ENCODE measurements at regions not wholly inside any gene's neighbourhood (a gene's known extent, or its start where the extent isn't known, plus 50 kb on each side); places are given as distances from the start of the nearest gene placed in this dataset.
"Not testable (repeated sequence)": the region's sequence is repeated elsewhere in the genome, so short reads cannot be mapped to it uniquely, and the experiment has no call there.

- H3K9me3 ChIP-seq (ENCODE audit: control insufficient read depth in 2 of 2, insufficient read depth in 1 of 2, low read depth in 1 of 2, low read length in 1 of 2); H3K27ac ChIP-seq (ENCODE audit: low read depth in 2 of 2, low read length in 1 of 2); H3K4me3 ChIP-seq (ENCODE audit: low read depth in 1 of 2, low read length in 2 of 2); H3K4me1 ChIP-seq (ENCODE audit: control insufficient read depth in 2 of 2, insufficient read depth in 2 of 2, low read length in 1 of 2); H3K36me3 ChIP-seq (ENCODE audit: control insufficient read depth in 2 of 2, insufficient read depth in 2 of 2, low read length in 1 of 2); H3K27me3 ChIP-seq (ENCODE audit: control insufficient read depth in 1 of 2, insufficient read depth in 2 of 2, low read length in 2 of 2): not testable (repeated sequence)
- 22 to 26% methylated on average over 6 of the region's 6 CpGs for WGBS, 2 donors
These were observed 176.0 kb downstream of the LACC1 start for GRCh38 chr13:44055681-44056080.

- Histone ChIP-seq H3K4me3 (ENCODE audit: low read depth in 1 of 2, low read length in 2 of 2) (no peak overlapping the region), H3K4me1 (ENCODE audit: control insufficient read depth in 2 of 2, insufficient read depth in 2 of 2, low read length in 1 of 2) (no peaks in the 10 kb centered on the region), H3K9me3 (ENCODE audit: control insufficient read depth in 2 of 2, insufficient read depth in 1 of 2, low read depth in 1 of 2, low read length in 1 of 2) (no peaks in the 10 kb centered on the region), H3K27ac (ENCODE audit: low read depth in 2 of 2, low read length in 1 of 2) (no peak overlapping the region), H3K36me3 (ENCODE audit: control insufficient read depth in 2 of 2, insufficient read depth in 2 of 2, low read length in 1 of 2) (no peaks in the 10 kb centered on the region), H3K27me3 (ENCODE audit: control insufficient read depth in 1 of 2, insufficient read depth in 2 of 2, low read length in 2 of 2) (no peaks in the 10 kb centered on the region)
- WGBS, 2 donors = 75 to 76% methylated on average over 4 of the region's 4 CpGs
These were observed 178.4 kb downstream of the LACC1 start for GRCh38 chr13:44058067-44058466.

GRCh38 chr13:44058624-44059215 lies 179.0 kb downstream of the LACC1 start:
- no peaks in the 10 kb centered on the region for H3K36me3 ChIP-seq (ENCODE audit: control insufficient read depth in 2 of 2, insufficient read depth in 2 of 2, low read length in 1 of 2)
- 13 to 21% methylated on average over 1 of the region's 1 CpG for WGBS, 2 donors
- H3K4me3 ChIP-seq (ENCODE audit: low read depth in 1 of 2, low read length in 2 of 2) = no peak overlapping the region
- no peak overlapping the region for H3K27ac ChIP-seq (ENCODE audit: low read depth in 2 of 2, low read length in 1 of 2)
- H3K4me1 ChIP-seq (ENCODE audit: control insufficient read depth in 2 of 2, insufficient read depth in 2 of 2, low read length in 1 of 2) = no peaks in the 10 kb centered on the region
- no peaks in the 10 kb centered on the region for H3K27me3 ChIP-seq (ENCODE audit: control insufficient read depth in 1 of 2, insufficient read depth in 2 of 2, low read length in 2 of 2)
- no peaks in the 10 kb centered on the region for H3K9me3 ChIP-seq (ENCODE audit: control insufficient read depth in 2 of 2, insufficient read depth in 1 of 2, low read depth in 1 of 2, low read length in 1 of 2)

- no peak overlapping the region for H3K4me3 ChIP-seq (ENCODE audit: low read depth in 1 of 2, low read length in 2 of 2)
- no peaks in the 10 kb centered on the region for H3K36me3 ChIP-seq (ENCODE audit: control insufficient read depth in 2 of 2, insufficient read depth in 2 of 2, low read length in 1 of 2)
- WGBS, 2 donors = 93 to 95% methylated on average over 3 of the region's 3 CpGs
- no peak overlapping the region for H3K27ac ChIP-seq (ENCODE audit: low read depth in 2 of 2, low read length in 1 of 2)
- H3K4me1 ChIP-seq (ENCODE audit: control insufficient read depth in 2 of 2, insufficient read depth in 2 of 2, low read length in 1 of 2) = no peaks in the 10 kb centered on the region
- no peaks in the 10 kb centered on the region for H3K27me3 ChIP-seq (ENCODE audit: control insufficient read depth in 1 of 2, insufficient read depth in 2 of 2, low read length in 2 of 2)
- H3K9me3 ChIP-seq (ENCODE audit: control insufficient read depth in 2 of 2, insufficient read depth in 1 of 2, low read depth in 1 of 2, low read length in 1 of 2) = no peaks in the 10 kb centered on the region
These were observed 182.2 kb downstream of the LACC1 start for GRCh38 chr13:44061876-44062275.

GRCh38 chr13:44063467-44063866 lies 183.8 kb downstream of the LACC1 start:
- H3K4me3 ChIP-seq (ENCODE audit: low read depth in 1 of 2, low read length in 2 of 2) = no peak overlapping the region
- no peaks in the 10 kb centered on the region for H3K36me3 ChIP-seq (ENCODE audit: control insufficient read depth in 2 of 2, insufficient read depth in 2 of 2, low read length in 1 of 2)
- H3K27me3 ChIP-seq (ENCODE audit: control insufficient read depth in 1 of 2, insufficient read depth in 2 of 2, low read length in 2 of 2) = no peaks in the 10 kb centered on the region
- WGBS, 2 donors = 96% methylated on average over 2 of the region's 2 CpGs
- no peak overlapping the region for H3K27ac ChIP-seq (ENCODE audit: low read depth in 2 of 2, low read length in 1 of 2)
- H3K4me1 ChIP-seq (ENCODE audit: control insufficient read depth in 2 of 2, insufficient read depth in 2 of 2, low read length in 1 of 2) = no peaks in the 10 kb centered on the region
- no peaks in the 10 kb centered on the region for H3K9me3 ChIP-seq (ENCODE audit: control insufficient read depth in 2 of 2, insufficient read depth in 1 of 2, low read depth in 1 of 2, low read length in 1 of 2)

GRCh38 chr13:44063881-44064280 lies 184.2 kb downstream of the LACC1 start:
- WGBS, 2 donors = 86 to 95% methylated on average over 2 of the region's 2 CpGs
- Histone ChIP-seq H3K27me3 (ENCODE audit: control insufficient read depth in 1 of 2, insufficient read depth in 2 of 2, low read length in 2 of 2) (no peaks in the 10 kb centered on the region), H3K4me1 (ENCODE audit: control insufficient read depth in 2 of 2, insufficient read depth in 2 of 2, low read length in 1 of 2) (no peaks in the 10 kb centered on the region)

GRCh38 chr13:44064357-44064756 lies 184.7 kb downstream of the LACC1 start:
- no peaks in the 10 kb centered on the region for H3K27me3 ChIP-seq (ENCODE audit: control insufficient read depth in 1 of 2, insufficient read depth in 2 of 2, low read length in 2 of 2)
- WGBS, 2 donors = 73 to 77% methylated on average over 2 of the region's 2 CpGs
- H3K36me3 ChIP-seq (ENCODE audit: control insufficient read depth in 2 of 2, insufficient read depth in 2 of 2, low read length in 1 of 2) = no peaks in the 10 kb centered on the region
- H3K27ac ChIP-seq (ENCODE audit: low read depth in 2 of 2, low read length in 1 of 2) = no peak overlapping the region
- H3K4me1 ChIP-seq (ENCODE audit: control insufficient read depth in 2 of 2, insufficient read depth in 2 of 2, low read length in 1 of 2) = no peaks in the 10 kb centered on the region
- H3K9me3 ChIP-seq (ENCODE audit: control insufficient read depth in 2 of 2, insufficient read depth in 1 of 2, low read depth in 1 of 2, low read length in 1 of 2) = no peaks in the 10 kb centered on the region
- no peak overlapping the region for H3K4me3 ChIP-seq (ENCODE audit: low read depth in 1 of 2, low read length in 2 of 2)

More at GRCh38 chr13:44063881-44064280, 184.2 kb downstream of the LACC1 start:
- H3K36me3 ChIP-seq (ENCODE audit: control insufficient read depth in 2 of 2, insufficient read depth in 2 of 2, low read length in 1 of 2) = no peaks in the 10 kb centered on the region
- no peak overlapping the region for H3K4me3 ChIP-seq (ENCODE audit: low read depth in 1 of 2, low read length in 2 of 2)
- H3K27ac ChIP-seq (ENCODE audit: low read depth in 2 of 2, low read length in 1 of 2) = no peak overlapping the region
- no peaks in the 10 kb centered on the region for H3K9me3 ChIP-seq (ENCODE audit: control insufficient read depth in 2 of 2, insufficient read depth in 1 of 2, low read depth in 1 of 2, low read length in 1 of 2)

GRCh38 chr13:44068169-44068568 lies 188.5 kb downstream of the LACC1 start:
- Histone ChIP-seq H3K27ac (ENCODE audit: low read depth in 2 of 2, low read length in 1 of 2) (no peak overlapping the region), H3K27me3 (ENCODE audit: control insufficient read depth in 1 of 2, insufficient read depth in 2 of 2, low read length in 2 of 2) (no peaks in the 10 kb centered on the region), H3K36me3 (ENCODE audit: control insufficient read depth in 2 of 2, insufficient read depth in 2 of 2, low read length in 1 of 2) (no peaks in the 10 kb centered on the region), H3K9me3 (ENCODE audit: control insufficient read depth in 2 of 2, insufficient read depth in 1 of 2, low read depth in 1 of 2, low read length in 1 of 2) (no peaks in the 10 kb centered on the region), H3K4me1 (ENCODE audit: control insufficient read depth in 2 of 2, insufficient read depth in 2 of 2, low read length in 1 of 2) (no peaks in the 10 kb centered on the region), H3K4me3 (ENCODE audit: low read depth in 1 of 2, low read length in 2 of 2) (no peak overlapping the region)
- WGBS, 2 donors = 75 to 80% methylated on average over 3 of the region's 3 CpGs

GRCh38 chr13:44068737-44069136 lies 189.0 kb downstream of the LACC1 start:
- Histone ChIP-seq H3K36me3 (ENCODE audit: control insufficient read depth in 2 of 2, insufficient read depth in 2 of 2, low read length in 1 of 2) (no peaks in the 10 kb centered on the region), H3K27ac (ENCODE audit: low read depth in 2 of 2, low read length in 1 of 2) (no peak overlapping the region), H3K4me3 (ENCODE audit: low read depth in 1 of 2, low read length in 2 of 2) (no peak overlapping the region), H3K27me3 (ENCODE audit: control insufficient read depth in 1 of 2, insufficient read depth in 2 of 2, low read length in 2 of 2) (no peaks in the 10 kb centered on the region), H3K4me1 (ENCODE audit: control insufficient read depth in 2 of 2, insufficient read depth in 2 of 2, low read length in 1 of 2) (no peaks in the 10 kb centered on the region), H3K9me3 (ENCODE audit: control insufficient read depth in 2 of 2, insufficient read depth in 1 of 2, low read depth in 1 of 2, low read length in 1 of 2) (no peaks in the 10 kb centered on the region)
- 47 to 56% methylated on average over 4 of the region's 4 CpGs for WGBS, 2 donors

- no peak overlapping the region for H3K27ac ChIP-seq (ENCODE audit: low read depth in 2 of 2, low read length in 1 of 2)
- no peak overlapping the region for H3K4me3 ChIP-seq (ENCODE audit: low read depth in 1 of 2, low read length in 2 of 2)
- H3K27me3 ChIP-seq (ENCODE audit: control insufficient read depth in 1 of 2, insufficient read depth in 2 of 2, low read length in 2 of 2) = no peaks in the 10 kb centered on the region
- H3K9me3 ChIP-seq (ENCODE audit: control insufficient read depth in 2 of 2, insufficient read depth in 1 of 2, low read depth in 1 of 2, low read length in 1 of 2) = no peaks in the 10 kb centered on the region
- H3K36me3 ChIP-seq (ENCODE audit: control insufficient read depth in 2 of 2, insufficient read depth in 2 of 2, low read length in 1 of 2) = no peaks in the 10 kb centered on the region
- no peaks in the 10 kb centered on the region for H3K4me1 ChIP-seq (ENCODE audit: control insufficient read depth in 2 of 2, insufficient read depth in 2 of 2, low read length in 1 of 2)
These were observed 192.8 kb downstream of the LACC1 start for GRCh38 chr13:44072536-44072935.

Measured in esophagus (tissue), 2 donors.